Psoas muscle (tissue), 7 donors: ENCODE measurements at regions not wholly inside any gene's neighbourhood (a gene's known extent, or its start where the extent isn't known, plus 50 kb on each side); places are given as distances from the start of the nearest gene placed in this dataset.

ENCODE experiments used
- ATAC-seq, 4 donors: fragments of 200-7000 bp; cut with Tn5 transposase; one replicate each; pipeline ENCODE4 v1.9.1; 2020; ENCODE audit warnings: moderate library complexity in 3 of 4, mild to moderate bottlenecking in 2 of 4
- DNase-seq, 2 donors: peaks; one replicate each; pipeline ENCODE4 v3.0.0-alpha.2; 2020
- H3K27ac ChIP-seq: fragments of 200-600 bp; one replicate; pipeline ENCODE4 v1.8.0; 2022
- H3K27me3 ChIP-seq, 3 donors: fragments of 200-600 bp in 1 of 3; one replicate each; pipeline versions ENCODE4 v1.6.1 to v1.8.0; 2013 to 2022; ENCODE audit warnings: low read length in 2 of 3, mild to moderate bottlenecking in 2 of 3, moderate library complexity in 1 of 3; ENCODE audit not compliant: insufficient read depth in 3 of 3
- H3K36me3 ChIP-seq, 2 donors: fragments of 200-600 bp in 1 of 2; one replicate each; pipeline versions ENCODE4 v1.6.1 to v1.8.0; 2013 to 2022; ENCODE audit warnings: low read depth in 1 of 2, mild to moderate bottlenecking in 1 of 2, moderate library complexity in 1 of 2; ENCODE audit not compliant: insufficient read depth in 1 of 2
- H3K4me1 ChIP-seq: fragments of 200-600 bp; one replicate; pipeline ENCODE4 v1.8.0; 2022
- H3K4me3 ChIP-seq: fragments of 200-600 bp; one replicate; pipeline ENCODE4 v1.8.0; 2022; ENCODE audit warnings: mild to moderate bottlenecking
- H3K9me3 ChIP-seq: fragments of 200-600 bp; one replicate; pipeline ENCODE4 v1.8.0; 2022
- CTCF ChIP-seq: fragments of 200-600 bp; IDR thresholded peaks from one replicate; pipeline ENCODE4 v1.8.0; 2022; ENCODE audit warnings: antibody characterized with exemption
- WGBS, 3 donors: extraction: QIAGEN DNeasy Blood & Tissue Kit; methylation state at CpG; one replicate each; pipeline versions ENCODE4 v1.1.6 to v1.1.7; 2013; 5-methylcytosine and 5-hydroxymethylcytosine counted together
- intact Hi-C, 2 donors: fragments of 100-400 bp; cut with DNase I; formaldehyde crosslinking; loops; one replicate each; pipeline versions ENCODE4 v1.11.0 to v1.14.2; 2022
- donor health status: healthy with polysubstance abuse.
- donor health status: DM: no; HTN: no; CAD: no; lungs with moderate emphysema.
- donor health status: Bipolar disorder and iron deficiency.
- donor health status: healthy.
- donor health status: DM: yes; HTN: yes; CAD: no.
- donor health status: DM: no; HTN: no; CAD: no.
- donor health status: DM: yes; HTN: yes; CAD: no.

GRCh38 chr5:174916227-174916626 is 191.8 kb downstream of the MSX2 start:
- no peaks in the 10 kb centered on the region for H3K9me3 ChIP-seq
- H3K4me3 ChIP-seq, result no peak overlapping the region
- intact Hi-C loops, result no loop called here
- WGBS, 3 donors, result 82 to 91% (median 90%) methylated on average over 8 of the region's 8 CpGs
- TF ChIP-seq CTCF, result no peak
- no peak for ATAC-seq
- H3K36me3 ChIP-seq, result no peaks in the 10 kb centered on the region
- DNase-seq, result no peak
- H3K4me1 ChIP-seq, result no peaks in the 10 kb centered on the region
- no peak overlapping the region for H3K27ac ChIP-seq
- peaks cover 0 to 4% (median 0%) of the 10 kb centered on the region in 3 donors for H3K27me3 ChIP-seq

GRCh38 chr5:174911118-174911517 is 186.7 kb downstream of the MSX2 start:
- no peak for TF ChIP-seq CTCF
- Histone ChIP-seq H3K36me3 (no peaks in the 10 kb centered on the region), H3K9me3 (no peaks in the 10 kb centered on the region), H3K27ac (no peak overlapping the region), H3K4me3 (no peak overlapping the region), H3K4me1 (no peaks in the 10 kb centered on the region), H3K27me3 (peaks cover 0 to 4% (median 0%) of the 10 kb centered on the region in 3 donors)
- DNase-seq (no peak), ATAC-seq (no peak)
- 90 to 95% (median 91%) methylated on average over 9 of the region's 9 CpGs for WGBS, 3 donors
- intact Hi-C loops, result no loop called here

- intact Hi-C loops, result no loop called here
- Histone ChIP-seq H3K27ac (no peak overlapping the region), H3K9me3 (no peaks in the 10 kb centered on the region), H3K4me3 (no peak overlapping the region), H3K36me3 (no peaks in the 10 kb centered on the region), H3K4me1 (no peaks in the 10 kb centered on the region), H3K27me3 (peaks cover 0 to 4% (median 0%) of the 10 kb centered on the region in 3 donors)
- WGBS, 3 donors, result 1 to 3% (median 2%) methylated on average over 17 of the region's 17 CpGs
- peak; percentile 76 for TF ChIP-seq CTCF
- peak; percentile 60 to 71 for DNase-seq
- peak; percentile 69 to 87 (median 82) for ATAC-seq
These were observed 185.9 kb downstream of the MSX2 start for GRCh38 chr5:174910245-174910737.

GRCh38 chr5:174903172-174903732 is 178.9 kb downstream of the MSX2 start:
- WGBS, 3 donors, result 90 to 100% (median 91%) methylated on average over 1 of the region's 1 CpG
- intact Hi-C loops, result no loop called here
- Histone ChIP-seq H3K9me3 (no peaks in the 10 kb centered on the region), H3K36me3 (no peaks in the 10 kb centered on the region), H3K4me3 (no peak overlapping the region), H3K27me3 (peaks cover 0 to 9% (median 1%) of the 10 kb centered on the region in 3 donors), H3K4me1 (no peaks in the 10 kb centered on the region), H3K27ac (no peak overlapping the region)
- DNase-seq, result no peak
- ATAC-seq, result no peak
- no peak for TF ChIP-seq CTCF

- H3K36me3 ChIP-seq, result no peaks in the 10 kb centered on the region
- H3K4me1 ChIP-seq, result no peaks in the 10 kb centered on the region
- WGBS, 3 donors, result 95 to 98% (median 95%) methylated on average over 19 of the region's 19 CpGs
- ATAC-seq (no peak), DNase-seq (no peak)
- H3K9me3 ChIP-seq, result no peaks in the 10 kb centered on the region
- no peak overlapping the region for H3K4me3 ChIP-seq
- no peak for TF ChIP-seq CTCF
- intact Hi-C loops, result no loop called here
- peaks cover 0 to 9% (median 1%) of the 10 kb centered on the region in 3 donors for H3K27me3 ChIP-seq
- H3K27ac ChIP-seq, result no peak overlapping the region
These were observed 177.0 kb downstream of the MSX2 start for GRCh38 chr5:174901336-174901735.
